ENCODE measurements at regions not wholly inside any gene's neighbourhood (a gene's known extent, or its start where the extent isn't known, plus 50 kb on each side); places are given as distances from the start of the nearest gene placed in this dataset.

GRCh38 chr3:106008766-106009165 lies 140.0 kb upstream of the CBLB start:
- TF ChIP-seq POU2F2 (IDR thresholded peaks at IDR 0.05; ENCODE audit: low read depth, low read length) (no peak), POLR2AphosphoS5 (IDR thresholded peaks at IDR 0.05; ENCODE audit: low read depth, low read length) (no peak), POLR2A (IDR thresholded peaks at IDR 0.05; ENCODE audit: low read depth, low read length) (no peak), TAF1 (IDR thresholded peaks at IDR 0.05; ENCODE audit: low read depth, low read length) (no peak)

All from GM12891 (cell line).